ENCODE measurements at regions not wholly inside any gene's neighbourhood (a gene's known extent, or its start where the extent isn't known, plus 50 kb on each side); places are given as distances from the start of the nearest gene placed in this dataset.

- no peak for DNase-seq
These were observed 1047.3 kb downstream of the PCDH18 start for GRCh38 chr4:136484996-136485395.

- no peak for DNase-seq
These were observed 1055.5 kb downstream of the PCDH18 start for GRCh38 chr4:136476753-136477152.

GRCh38 chr4:136471051-136471450 lies 1061.2 kb downstream of the PCDH18 start:
- no peak for DNase-seq

GRCh38 chr4:136465691-136466090 lies 1066.6 kb downstream of the PCDH18 start:
- DNase-seq: no peak

- DNase-seq: no peak
These were observed 1068.4 kb downstream of the PCDH18 start for GRCh38 chr4:136463941-136464340.

GRCh38 chr4:136461533-136461932 lies 1070.8 kb downstream of the PCDH18 start:
- DNase-seq: no peak

GRCh38 chr4:136458326-136458725 lies 1074.0 kb downstream of the PCDH18 start:
- no peak for DNase-seq

- no peak for DNase-seq
These were observed 1074.7 kb downstream of the PCDH18 start for GRCh38 chr4:136457577-136457976.

GRCh38 chr4:136457004-136457403 lies 1075.3 kb downstream of the PCDH18 start:
- no peak for DNase-seq

GRCh38 chr4:136443006-136443405 lies 1089.3 kb downstream of the PCDH18 start:
- no peak for DNase-seq

- no peak for DNase-seq
These were observed 1089.8 kb downstream of the PCDH18 start for GRCh38 chr4:136442447-136442846.

- no peak for DNase-seq
These were observed 1090.5 kb downstream of the PCDH18 start for GRCh38 chr4:136441629-136442282.

- DNase-seq: no peak
These were observed 1093.6 kb downstream of the PCDH18 start for GRCh38 chr4:136438645-136439044.

- DNase-seq: no peak
These were observed 1108.2 kb downstream of the PCDH18 start for GRCh38 chr4:136424052-136424451.

GRCh38 chr4:136414981-136415380 lies 1117.3 kb downstream of the PCDH18 start:
- DNase-seq: no peak

GRCh38 chr4:136412708-136413107 lies 1119.6 kb downstream of the PCDH18 start:
- no peak for DNase-seq

GRCh38 chr4:136400829-136401228 lies 1131.5 kb downstream of the PCDH18 start:
- DNase-seq: no peak

GRCh38 chr4:136395212-136395722 lies 1137.0 kb downstream of the PCDH18 start:
- no peak for DNase-seq

- DNase-seq: no peak
These were observed 1139.7 kb downstream of the PCDH18 start for GRCh38 chr4:136392576-136392975.

- DNase-seq: no peak
These were observed 1141.5 kb downstream of the PCDH18 start for GRCh38 chr4:136390824-136391223.

- no peak for DNase-seq
These were observed 1149.2 kb downstream of the PCDH18 start for GRCh38 chr4:136383082-136383481.

- DNase-seq: no peak
These were observed 1161.1 kb downstream of the PCDH18 start for GRCh38 chr4:136371231-136371630.

GRCh38 chr4:136369073-136369472 lies 1163.2 kb downstream of the PCDH18 start:
- DNase-seq: no peak

- DNase-seq: no peak
These were observed 1174.7 kb downstream of the PCDH18 start for GRCh38 chr4:136357556-136357955.

- DNase-seq: no peak
These were observed 1176.3 kb downstream of the PCDH18 start for GRCh38 chr4:136355970-136356369.

Measured in NCI-H2227 treated with DMSO at 0.1 percent for 48 hours (cell line).